ENCODE measurements at regions not wholly inside any gene's neighbourhood (a gene's known extent, or its start where the extent isn't known, plus 50 kb on each side); places are given as distances from the start of the nearest gene placed in this dataset.

GRCh38 chr2:38214209-38214717 lies 138.3 kb upstream of the CYP1B1 start:
- TF ChIP-seq, protein P1, sequence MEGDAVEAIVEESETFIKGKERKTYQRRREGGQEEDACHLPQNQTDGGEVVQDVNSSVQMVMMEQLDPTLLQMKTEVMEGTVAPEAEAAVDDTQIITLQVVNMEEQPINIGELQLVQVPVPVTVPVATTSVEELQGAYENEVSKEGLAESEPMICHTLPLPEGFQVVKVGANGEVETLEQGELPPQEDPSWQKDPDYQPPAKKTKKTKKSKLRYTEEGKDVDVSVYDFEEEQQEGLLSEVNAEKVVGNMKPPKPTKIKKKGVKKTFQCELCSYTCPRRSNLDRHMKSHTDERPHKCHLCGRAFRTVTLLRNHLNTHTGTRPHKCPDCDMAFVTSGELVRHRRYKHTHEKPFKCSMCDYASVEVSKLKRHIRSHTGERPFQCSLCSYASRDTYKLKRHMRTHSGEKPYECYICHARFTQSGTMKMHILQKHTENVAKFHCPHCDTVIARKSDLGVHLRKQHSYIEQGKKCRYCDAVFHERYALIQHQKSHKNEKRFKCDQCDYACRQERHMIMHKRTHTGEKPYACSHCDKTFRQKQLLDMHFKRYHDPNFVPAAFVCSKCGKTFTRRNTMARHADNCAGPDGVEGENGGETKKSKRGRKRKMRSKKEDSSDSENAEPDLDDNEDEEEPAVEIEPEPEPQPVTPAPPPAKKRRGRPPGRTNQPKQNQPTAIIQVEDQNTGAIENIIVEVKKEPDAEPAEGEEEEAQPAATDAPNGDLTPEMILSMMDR (IDR thresholded peaks at IDR 0.05; ENCODE audit: low read length): no peak
- TF ChIP-seq EZH2phosphoT487 (IDR thresholded peaks at IDR 0.05; ENCODE audit: low read length) (no peak), EZH2 (optimal IDR thresholded peaks at IDR 0.05; ENCODE audit: low read depth, low read length) (no peak)

All from MM.1S (cell line).